HG03097 (cell line): ENCODE measurements at regions not wholly inside any gene's neighbourhood (a gene's known extent, or its start where the extent isn't known, plus 50 kb on each side); places are given as distances from the start of the nearest gene placed in this dataset.
"Not testable (repeated sequence)": the region's sequence is repeated elsewhere in the genome, so short reads cannot be mapped to it uniquely, and the experiment has no call there.

Source experiments
- ATAC-seq: cut with Tn5 transposase; IDR thresholded peaks from one replicate; pipeline ENCODE4 v1.9.1; 2021; ENCODE audit not compliant: unreplicated experiment, low FRiP score

DNA sequence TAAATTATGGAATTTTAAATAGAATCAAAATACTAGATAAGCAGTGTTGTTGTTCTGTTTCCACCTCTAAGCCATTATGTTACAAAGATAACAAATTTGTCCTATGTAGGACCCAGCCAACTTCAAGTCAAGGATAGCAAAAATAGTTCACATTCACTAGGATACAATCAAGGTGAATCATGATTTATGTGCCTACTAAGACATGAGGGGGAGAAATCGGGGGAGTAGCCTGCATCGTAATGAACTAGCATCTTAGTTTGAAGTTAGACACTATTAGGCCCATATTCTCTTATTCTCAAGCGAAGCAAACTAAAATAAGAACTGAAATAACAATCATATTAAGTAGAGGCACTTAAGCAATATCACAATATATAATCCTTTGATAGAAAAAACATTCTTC, 779.4 kb upstream of the PCDH9 start:
- no peak for ATAC-seq

DNA sequence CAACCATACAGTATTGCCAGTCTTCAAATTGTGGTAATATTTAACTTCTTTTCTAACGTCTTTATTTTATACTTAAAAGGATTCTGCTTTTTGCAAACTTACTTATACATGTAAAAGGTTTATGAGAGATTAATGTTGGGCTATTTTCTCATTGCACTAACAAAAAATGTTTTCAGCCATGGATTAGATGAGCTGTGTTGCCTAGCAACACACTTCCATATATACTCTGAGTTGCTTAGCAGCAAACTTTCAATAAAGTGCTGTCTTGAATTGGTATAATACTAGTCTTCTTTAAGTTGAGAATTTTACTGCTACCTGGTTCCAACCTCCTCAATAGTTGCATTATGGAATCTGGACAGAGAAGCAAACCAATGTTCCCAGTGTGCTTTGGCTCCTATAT, 777.4 kb upstream of the PCDH9 start:
- ATAC-seq: no peak

DNA sequence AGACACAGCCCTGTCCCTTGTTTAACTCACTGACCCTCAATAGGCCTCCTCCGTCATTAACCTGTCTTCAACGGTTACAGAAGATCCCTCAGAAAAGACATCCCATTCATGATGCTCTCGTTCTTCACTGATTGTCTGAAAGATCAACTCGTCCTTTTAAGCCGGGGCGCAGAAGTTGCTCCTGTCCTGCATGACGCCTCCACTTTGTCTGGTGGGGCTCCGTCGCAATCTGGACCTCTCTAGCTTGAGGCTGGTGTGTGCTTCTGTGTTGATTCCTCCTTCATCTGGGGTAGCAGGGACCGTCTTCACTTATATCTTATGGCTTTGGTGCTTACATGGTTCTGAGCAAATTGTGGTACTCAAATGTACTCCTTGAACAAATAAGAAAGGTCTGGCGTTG, 766.0 kb upstream of the PCDH9 start:
- no peak for ATAC-seq

DNA sequence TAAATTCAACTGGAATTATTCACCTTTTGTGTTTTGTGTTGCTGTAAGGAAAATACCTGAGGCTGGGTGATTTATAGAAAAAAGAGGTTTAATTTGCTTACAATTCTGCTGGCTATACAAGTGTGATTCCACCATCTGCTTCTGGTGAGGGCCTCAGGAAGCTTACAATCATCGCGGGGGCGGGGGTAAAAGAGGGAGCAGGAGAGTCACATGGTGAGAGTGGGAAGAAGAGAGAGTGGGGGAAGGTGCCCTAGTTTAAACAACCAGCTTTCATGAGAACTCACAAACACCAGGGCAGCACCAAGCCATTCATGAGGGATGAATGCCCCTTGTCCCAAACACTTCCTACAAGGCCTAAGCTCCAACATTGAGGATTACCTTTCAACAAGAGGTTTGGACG, 760.7 kb upstream of the PCDH9 start:
- no peak for ATAC-seq

DNA sequence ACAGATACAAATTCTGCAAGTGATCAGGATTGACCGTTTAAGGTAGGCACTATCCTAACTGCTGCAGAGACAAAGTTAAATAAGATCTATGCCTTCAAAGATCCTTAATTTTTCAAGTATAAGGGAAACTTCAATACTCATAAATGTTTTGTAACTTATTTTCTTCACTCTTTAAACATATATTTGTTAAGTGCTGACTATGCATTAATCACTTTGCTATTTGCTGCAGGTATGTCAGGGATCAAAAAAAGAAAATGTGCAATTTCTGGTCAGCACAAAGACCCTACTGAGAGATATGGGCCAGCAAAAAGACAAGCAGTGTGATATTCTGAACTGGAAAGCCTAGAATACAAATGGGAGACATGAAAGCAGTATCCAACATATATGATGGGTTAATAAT, 756.1 kb upstream of the PCDH9 start:
- no peak for ATAC-seq

DNA sequence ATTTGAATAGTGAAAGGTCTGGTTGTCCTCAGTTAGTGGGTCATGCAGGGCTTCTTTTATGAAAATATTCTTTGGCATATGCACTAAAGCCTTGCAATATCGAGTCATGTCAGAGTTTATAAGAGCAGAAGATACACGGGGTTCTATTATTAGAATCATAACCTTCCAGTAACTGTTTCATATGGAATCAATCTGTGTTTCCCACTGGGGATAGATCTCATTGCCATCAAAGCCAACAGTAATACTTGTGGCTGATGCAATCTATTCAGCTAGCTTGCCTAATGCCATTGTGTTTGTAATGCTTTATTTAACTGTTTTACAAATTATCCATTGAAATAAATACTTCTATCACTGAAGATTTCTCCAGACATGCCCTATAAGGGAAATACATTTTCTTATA, 746.9 kb upstream of the PCDH9 start:
- no peak for ATAC-seq

DNA sequence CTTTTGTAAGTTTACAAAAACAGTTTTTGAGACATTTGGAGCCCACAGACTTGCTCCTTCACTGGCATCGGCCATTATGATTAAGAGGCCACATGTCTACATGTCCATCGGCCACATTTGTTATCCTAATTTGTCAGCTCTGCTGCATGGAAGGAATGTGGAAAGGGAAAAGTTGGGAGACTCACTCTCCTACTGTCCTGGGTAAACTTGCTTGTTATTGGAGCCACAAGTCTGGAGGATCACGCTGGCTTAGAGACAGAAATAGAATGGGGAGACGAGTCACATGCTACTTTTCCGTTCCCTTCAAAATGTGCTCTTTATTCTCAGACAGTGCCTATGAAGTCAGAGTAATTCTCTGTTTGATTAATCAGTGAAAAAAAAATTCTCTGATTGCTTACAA, 741.2 kb upstream of the PCDH9 start:
- no peak for ATAC-seq

DNA sequence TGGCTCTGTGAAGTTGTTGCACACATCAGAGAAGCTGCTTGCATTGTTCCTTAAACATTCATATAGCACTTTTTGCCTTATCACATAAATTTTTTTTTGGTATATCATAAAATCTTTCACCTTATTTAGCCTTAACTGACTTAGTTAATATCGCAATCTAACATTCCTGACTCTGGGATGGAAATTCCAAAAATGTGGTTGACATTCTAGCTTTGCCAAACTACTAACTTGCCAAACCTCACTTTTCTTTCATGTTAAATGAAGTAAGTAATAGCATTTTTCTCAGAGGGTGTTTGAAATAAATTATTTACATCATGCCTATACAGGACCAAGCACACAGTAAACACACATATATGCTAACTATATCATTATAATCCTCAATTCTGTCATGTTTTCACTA, 736.9 kb upstream of the PCDH9 start:
- no peak for ATAC-seq

DNA sequence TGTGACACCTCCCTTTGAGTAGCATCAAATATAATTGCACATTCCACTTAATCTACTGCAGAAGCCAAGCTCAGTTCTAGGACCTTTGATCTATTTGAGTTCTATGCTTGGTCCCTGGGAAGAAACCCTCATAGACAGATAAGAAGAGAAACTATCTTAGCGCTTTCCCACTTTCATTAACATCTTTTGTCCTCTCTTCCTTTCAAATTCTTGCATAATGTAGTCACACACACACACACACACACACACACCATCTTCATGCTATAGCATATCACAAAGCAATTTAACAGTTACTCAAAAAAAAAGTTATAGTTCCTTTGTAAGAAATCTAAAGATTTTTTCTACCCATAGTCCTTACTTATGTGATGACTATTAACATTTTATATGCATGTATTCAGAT, 735.9 kb upstream of the PCDH9 start:
- no peak for ATAC-seq

DNA sequence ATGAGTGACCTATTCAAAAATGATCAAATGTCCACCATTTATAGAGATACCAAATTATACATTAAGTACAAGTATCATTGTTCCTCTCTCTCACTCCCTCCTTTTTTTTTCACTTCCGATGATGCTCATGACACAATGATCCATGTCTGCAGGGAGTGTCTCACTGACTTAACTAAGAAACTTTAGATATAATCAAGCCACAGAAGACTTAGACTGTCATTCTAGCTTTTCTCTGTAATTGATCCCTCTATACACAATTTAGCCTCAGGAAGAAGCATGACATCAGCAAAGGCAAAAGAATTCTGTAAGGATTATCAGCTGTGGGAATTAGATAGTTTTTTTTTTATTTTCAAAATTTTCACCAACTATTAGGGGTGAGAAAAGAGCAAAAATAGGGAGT, 734.9 kb upstream of the PCDH9 start:
- ATAC-seq: no peak

DNA sequence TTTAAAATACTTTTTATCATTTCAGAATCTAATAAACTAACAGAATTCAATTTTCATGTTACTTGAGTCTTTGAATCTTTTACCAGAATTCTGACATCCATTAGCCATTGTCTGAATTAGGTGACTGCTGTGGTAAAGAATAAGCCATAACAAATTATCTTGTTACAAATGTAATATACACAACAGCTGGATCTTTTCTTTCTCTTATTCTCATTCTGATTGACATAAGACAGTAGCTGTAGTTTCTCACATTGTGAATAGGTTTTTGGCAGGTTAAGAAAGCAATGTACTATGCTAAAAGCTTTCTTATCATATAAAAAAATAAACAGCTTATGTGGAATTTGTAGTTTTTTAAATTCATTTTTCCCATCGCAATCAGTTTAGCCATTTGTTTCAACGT, 734.0 kb upstream of the PCDH9 start:
- ATAC-seq: no peak

DNA sequence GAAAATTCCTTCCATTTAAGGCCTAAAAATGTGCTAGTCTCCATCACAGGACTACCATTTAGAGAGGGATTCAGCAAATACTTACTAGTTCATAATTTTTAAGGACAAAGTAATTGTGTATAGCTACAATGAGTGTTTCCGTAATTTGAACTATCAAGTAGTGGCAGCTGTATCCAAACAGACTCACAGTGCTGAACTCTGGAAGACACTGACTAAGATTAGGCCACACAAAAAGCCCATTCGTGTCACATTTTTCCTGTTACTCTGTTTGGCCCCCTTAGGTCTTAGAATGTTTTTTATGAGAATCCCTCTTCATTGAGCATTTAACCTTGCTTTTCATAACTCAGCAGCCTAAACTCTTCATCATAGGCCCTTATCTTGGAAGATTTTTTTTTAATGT, 731.2 kb upstream of the PCDH9 start:
- no peak for ATAC-seq

DNA sequence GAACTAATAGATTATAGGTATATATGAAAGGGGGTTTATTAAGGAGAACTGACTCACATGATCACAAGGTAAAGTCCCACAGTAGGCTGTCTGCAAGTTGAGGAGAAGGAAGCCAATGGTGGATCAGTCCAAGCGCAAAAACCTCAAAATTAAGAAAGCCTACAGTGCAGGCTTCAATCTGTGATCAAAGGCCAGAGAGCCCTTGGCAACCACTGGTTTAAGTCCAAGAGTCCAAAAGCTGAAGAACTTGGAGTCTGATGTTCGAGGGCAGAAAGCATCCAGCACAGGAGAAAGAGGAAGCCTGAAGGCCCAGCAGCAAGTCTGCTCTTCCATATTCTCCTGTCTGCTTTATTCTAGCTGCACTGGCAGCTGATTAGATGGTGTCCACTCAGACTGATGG, 721.3 kb upstream of the PCDH9 start:
- no peak for ATAC-seq

DNA sequence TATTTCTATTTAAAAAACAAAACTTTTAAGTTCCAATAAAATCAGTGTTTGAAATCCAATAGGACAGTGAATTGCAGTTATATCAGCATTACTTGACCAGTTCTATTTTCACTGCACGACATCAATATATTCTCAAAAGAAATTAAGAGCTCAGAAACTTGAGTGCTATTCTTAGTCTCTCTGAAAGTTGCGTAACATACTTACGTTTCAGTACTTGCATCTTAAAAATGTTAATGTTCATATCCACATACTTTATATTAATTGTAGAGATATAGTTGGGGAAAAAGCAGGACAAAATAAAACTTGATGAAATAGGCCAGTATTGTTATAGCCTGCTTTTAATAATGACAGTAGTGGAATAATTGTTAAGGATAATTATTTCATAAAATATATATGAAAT, 720.5 kb upstream of the PCDH9 start:
- ATAC-seq: no peak

DNA sequence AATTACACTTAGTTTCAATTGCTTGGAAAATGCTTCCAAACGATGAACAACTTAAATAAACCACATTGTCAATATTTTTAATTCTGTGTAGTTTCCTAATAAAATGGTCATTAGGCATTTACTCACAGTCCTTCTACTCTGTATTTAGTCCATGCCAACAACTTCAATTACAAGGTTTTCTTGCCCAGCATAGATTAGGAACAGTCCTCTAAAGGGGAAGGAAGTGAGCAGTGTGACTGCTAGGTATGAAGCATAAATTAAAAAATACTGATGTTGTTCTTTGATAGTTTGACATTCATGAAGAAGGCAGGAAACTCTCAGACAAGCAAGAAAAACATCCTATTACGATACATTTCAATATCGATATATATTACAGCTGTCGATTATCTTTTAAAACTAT, 716.0 kb upstream of the PCDH9 start:
- ATAC-seq: no peak

DNA sequence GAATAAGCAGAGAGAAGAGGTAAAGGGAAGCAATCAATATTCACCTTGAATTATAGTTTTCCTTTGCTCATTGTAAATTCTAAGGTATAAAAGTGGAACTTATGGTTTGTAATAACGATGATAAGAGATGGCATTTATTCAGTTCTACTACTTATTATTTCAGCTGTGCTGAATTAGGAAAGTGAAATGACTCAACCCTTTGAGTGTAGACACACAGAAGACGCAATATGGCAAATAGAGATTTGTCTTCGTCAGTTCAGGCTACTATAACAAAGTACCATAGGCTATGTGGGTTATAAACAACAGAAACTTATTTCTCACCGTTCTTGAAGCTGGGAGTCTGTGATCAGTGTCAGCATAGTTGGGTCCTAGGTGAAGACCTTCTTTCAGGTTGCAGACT, 713.0 kb upstream of the PCDH9 start:
- no peak for ATAC-seq

DNA sequence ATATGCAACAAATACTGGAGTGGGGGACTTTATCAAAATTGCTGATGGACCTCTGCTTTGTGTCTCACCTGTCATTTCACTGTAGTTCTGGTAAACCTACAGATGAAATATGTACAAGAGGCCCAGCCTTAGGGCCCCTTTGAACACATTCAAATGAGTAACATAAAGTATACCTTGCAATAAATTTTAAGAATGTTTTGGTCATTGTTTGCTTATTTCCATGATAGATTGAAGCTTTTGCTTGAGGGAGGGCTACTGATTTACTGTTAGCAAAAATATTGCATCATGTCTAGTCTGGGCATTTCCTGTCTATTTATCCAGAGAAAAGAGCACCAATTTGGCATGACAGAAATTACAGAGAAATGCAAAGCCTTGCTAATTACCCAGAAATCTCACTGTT, 705.5 kb upstream of the PCDH9 start:
- no peak for ATAC-seq

DNA sequence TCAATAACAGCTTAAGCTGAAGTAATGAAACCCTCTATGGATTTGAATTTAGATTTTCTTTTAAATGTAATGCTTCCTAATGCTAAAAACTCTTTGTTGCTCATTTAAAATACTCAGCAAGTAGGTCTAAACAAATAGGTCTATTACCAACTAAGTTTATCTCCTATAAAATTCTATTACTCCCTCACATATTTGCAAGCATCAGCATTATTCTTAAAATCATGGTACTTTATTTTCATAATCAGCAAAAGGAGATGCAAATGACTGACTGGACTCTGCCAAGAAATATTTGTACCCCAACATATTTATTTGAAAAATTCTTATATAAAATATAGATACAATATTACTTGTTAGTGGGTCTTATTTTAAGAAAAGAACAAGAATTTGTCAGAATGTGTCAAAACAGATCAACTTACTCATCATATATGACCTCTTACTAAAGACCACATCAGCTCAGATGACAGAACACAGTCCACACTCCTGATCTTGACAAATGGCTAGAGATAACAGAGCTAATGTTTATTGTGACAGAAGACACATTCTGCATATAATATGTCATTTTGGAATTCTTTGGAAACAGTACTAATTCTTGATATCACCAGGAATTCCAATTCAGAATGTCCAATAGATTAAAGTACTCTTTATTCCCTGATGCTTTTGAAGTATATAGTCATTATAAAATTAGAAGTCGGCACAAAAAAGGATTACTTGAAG, 704.6 kb upstream of the PCDH9 start:
- no peak for ATAC-seq

DNA sequence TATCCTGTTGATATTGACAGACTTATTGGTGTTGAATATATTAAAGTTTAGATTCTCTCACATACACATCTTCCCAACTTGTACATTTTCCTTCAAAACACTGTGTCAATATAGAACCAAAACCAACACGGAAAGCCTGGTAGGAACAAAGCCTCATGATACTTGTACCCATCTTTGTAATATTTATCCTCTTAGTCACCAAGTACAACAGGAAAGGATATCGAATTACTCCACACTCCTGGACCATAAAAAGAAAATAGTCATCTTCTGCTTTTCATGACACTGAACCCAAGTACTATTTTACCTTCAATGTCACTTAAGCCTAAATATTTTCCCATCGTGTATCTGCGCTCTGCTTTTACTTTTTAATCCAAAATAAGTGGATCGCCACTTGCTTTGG, 702.9 kb upstream of the PCDH9 start:
- ATAC-seq: no peak

DNA sequence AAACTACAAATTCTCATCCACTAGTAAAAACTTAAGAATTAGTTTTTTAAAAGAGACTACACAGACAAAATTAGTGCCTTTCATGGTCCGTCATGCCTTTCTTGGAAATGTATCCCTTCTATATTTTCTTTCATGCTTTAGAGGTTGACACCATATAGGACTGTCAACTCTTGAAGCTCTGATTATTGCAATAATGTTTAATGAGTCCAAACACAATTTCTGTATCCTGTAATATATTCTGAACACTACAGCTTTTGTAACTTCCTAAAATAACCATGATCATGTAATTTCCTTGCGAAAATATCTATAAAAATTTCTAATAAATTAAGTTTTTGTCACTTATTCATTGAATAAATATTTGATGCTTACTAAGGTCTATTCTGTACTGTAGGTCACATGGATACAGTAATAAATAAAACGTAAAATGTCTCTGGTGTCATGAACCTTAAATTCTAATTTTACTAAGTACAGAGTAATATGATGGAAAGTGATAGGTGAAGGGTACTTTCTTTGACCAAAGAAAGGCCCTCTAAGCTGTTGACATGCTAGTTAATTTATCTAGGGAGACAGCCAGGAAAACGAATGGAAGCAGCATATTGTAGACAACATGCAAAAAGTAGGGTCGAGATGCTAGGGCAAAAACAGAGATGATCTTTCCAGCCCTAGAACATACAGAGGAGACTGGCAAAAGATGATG, 687.3 kb upstream of the PCDH9 start:
- ATAC-seq: no peak

DNA sequence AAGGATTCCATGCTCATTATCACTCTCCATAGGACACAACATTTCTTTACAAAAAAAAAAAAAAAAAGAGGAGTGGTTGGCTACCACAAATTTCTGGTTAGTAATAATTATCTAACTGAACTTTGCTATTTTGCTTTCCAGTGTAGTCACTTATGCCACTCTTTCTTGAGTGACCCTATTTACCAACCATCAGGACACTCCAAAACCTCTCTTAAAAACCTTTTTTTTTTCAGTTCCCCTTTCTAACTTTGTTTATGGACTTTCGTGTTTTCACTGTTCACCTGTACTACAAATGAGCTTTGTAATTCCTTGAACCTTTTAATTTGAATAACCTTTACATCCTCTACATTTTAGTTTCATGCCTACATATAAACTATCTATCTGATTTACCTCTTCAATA, 686.5 kb upstream of the PCDH9 start:
- no peak for ATAC-seq

DNA sequence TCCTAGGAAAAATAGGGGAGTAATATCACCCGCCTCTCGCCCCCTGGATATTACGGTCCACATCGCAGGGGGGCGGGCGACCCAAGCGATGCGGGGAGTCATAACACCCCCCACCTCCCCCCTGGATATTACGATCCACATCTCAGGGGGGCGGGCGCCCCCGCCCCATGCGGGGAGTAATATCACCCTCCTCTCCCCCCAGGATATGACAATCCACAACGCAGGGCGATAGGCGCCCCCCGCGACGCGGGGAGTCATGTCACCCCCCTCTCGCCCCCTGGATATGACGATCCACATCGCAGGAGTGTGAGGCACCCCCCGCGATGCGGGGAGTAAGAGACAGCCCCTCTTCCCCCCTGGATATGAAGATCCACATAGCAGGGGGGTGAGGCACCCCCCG, 684.4 kb upstream of the PCDH9 start:
- no peak for ATAC-seq

DNA sequence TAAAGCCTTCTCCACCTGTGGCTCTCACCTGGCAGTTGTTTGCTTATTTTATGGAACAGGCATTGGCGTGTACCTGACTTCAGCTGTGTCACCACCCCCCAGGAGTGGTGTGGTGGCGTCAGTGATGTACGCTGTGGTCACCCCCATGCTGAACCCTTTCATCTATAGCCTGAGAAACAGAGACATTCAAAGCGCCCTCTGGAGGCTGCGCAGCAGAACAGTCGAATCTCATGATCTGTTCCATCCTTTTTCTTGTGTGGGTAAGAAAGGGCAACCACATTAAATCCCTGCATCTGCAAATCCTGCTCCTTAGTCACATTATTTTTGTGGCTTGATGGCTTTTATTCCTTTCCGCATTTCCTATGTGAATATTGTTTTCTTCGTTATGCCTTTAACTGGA, 672.8 kb upstream of the PCDH9 start:
- ATAC-seq: not testable (repeated sequence)
